IMR-90 (cell line): ENCODE measurements at regions not wholly inside any gene's neighbourhood (a gene's known extent, or its start where the extent isn't known, plus 50 kb on each side); places are given as distances from the start of the nearest gene placed in this dataset.

Experiments used
- ATAC-seq: fragments of 200-7000 bp; cut with Tn5 transposase; 2 replicates; pipeline ENCODE4 v1.9.1; 2020; ENCODE audit warnings: low read depth, mild to moderate bottlenecking, moderate library complexity
- BruUV-seq: library from RNA; stranded (reverse); fragments of 400-500 nt; replicated peaks from 2 replicates; lab custom pipeline; 2021; lab: Mats Ljungman, UMichigan
- CTCF ChIA-PET: fragments of 300-600 bp; formaldehyde crosslinking; extraction: SDS; loops from one replicate; lab custom pipeline; 2021; ENCODE audit warnings: antibody characterized with exemption; lab: Yijun Ruan, JAX
- POLR2A ChIA-PET: fragments of 300-600 bp; sonication (Branson Sonifier 250); formaldehyde crosslinking; loops from one replicate; lab custom pipeline; 2022; ENCODE audit warnings: antibody characterized with exemption; ENCODE audit not compliant: unreplicated experiment; lab: Charles Lee
- DNase-seq: peaks from one replicate; pipeline ENCODE4 v3.0.0; 2013
- H2AFZ ChIP-seq: replicated peaks from 2 replicates; pipeline ENCODE3; 2013; ENCODE audit warnings: low read length, mild to moderate bottlenecking; ENCODE audit not compliant: poor library complexity
- H2AK5ac ChIP-seq: 2 replicates; pipeline ENCODE4 v1.6.1; 2013; ENCODE audit warnings: low read depth, low read length, inconsistent platforms
- H2AK9ac ChIP-seq: replicated peaks from 2 replicates; pipeline ENCODE3; 2013; ENCODE audit warnings: mild to moderate bottlenecking, low read depth, low read length, moderate library complexity; ENCODE audit not compliant: poor library complexity
- H2BK120ac ChIP-seq: 2 replicates; pipeline ENCODE4 v1.6.1; 2013; ENCODE audit warnings: low read depth, low read length, inconsistent platforms
- H2BK15ac ChIP-seq: 3 replicates; pipeline ENCODE4 v1.6.1; 2013; ENCODE audit warnings: low read depth, low read length, inconsistent platforms
- H2BK20ac ChIP-seq: 2 replicates; pipeline ENCODE4 v1.6.1; 2013; ENCODE audit warnings: low read depth, mild to moderate bottlenecking, inconsistent platforms, low read length, moderate library complexity
- H2BK5ac ChIP-seq: 2 replicates; pipeline ENCODE4 v1.6.1; 2013; ENCODE audit warnings: mild to moderate bottlenecking, low read depth, low read length, inconsistent platforms; ENCODE audit not compliant: poor library complexity, severe bottlenecking
- H3K14ac ChIP-seq: replicated peaks from 2 replicates; pipeline ENCODE4 v1.6.1; 2013; ENCODE audit warnings: low read depth, low read length, inconsistent platforms
- H3K18ac ChIP-seq: 2 replicates; pipeline ENCODE4 v1.6.1; 2013; ENCODE audit warnings: low read depth, low read length, control low read depth
- H3K23ac ChIP-seq: 2 replicates; pipeline ENCODE4 v1.6.1; 2013; ENCODE audit warnings: low read depth, low read length, inconsistent platforms
- H3K27ac ChIP-seq: 2 replicates; pipeline ENCODE4 v1.5.1; 2013; ENCODE audit warnings: mild to moderate bottlenecking, control low read depth, low read length; ENCODE audit not compliant: insufficient read depth
- H3K27me3 ChIP-seq: 2 replicates; pipeline ENCODE4 v1.6.1; 2013; ENCODE audit warnings: low read length; ENCODE audit not compliant: control insufficient read depth, insufficient read depth
- H3K36me3 ChIP-seq: 2 replicates; pipeline ENCODE4 v1.6.1; 2013; ENCODE audit warnings: low read length, mixed read lengths; ENCODE audit not compliant: control insufficient read depth, insufficient read depth
- H3K4ac ChIP-seq: 2 replicates; pipeline ENCODE4 v1.6.1; 2013; ENCODE audit warnings: low read depth, low read length, inconsistent platforms
- H3K4me1 ChIP-seq: 2 replicates; pipeline ENCODE4 v1.6.1; 2013; ENCODE audit warnings: low read length, mixed read lengths; ENCODE audit not compliant: control insufficient read depth, insufficient read depth
- H3K4me2 ChIP-seq: 2 replicates; pipeline ENCODE4 v1.6.1; 2013; ENCODE audit warnings: low read depth, mild to moderate bottlenecking, control low read depth, low read length, moderate library complexity
- H3K4me3 ChIP-seq: 2 replicates; pipeline ENCODE4 v1.5.1; 2013; ENCODE audit warnings: low read depth, mild to moderate bottlenecking, control low read depth, low read length, moderate library complexity; ENCODE audit not compliant: insufficient read depth
- H3K56ac ChIP-seq: 2 replicates; pipeline ENCODE4 v1.6.1; 2013; ENCODE audit warnings: low read length, inconsistent platforms; ENCODE audit not compliant: insufficient read depth; ENCODE audit errors: extremely low read depth
- H3K79me1 ChIP-seq, 2 experiments: 2 replicates each; pipeline ENCODE4 v1.6.1; 2013; ENCODE audit warnings: low read length in 2 of 2, inconsistent platforms in 1 of 2, low read depth in 1 of 2
- H3K9ac ChIP-seq: 2 replicates; pipeline ENCODE4 v1.6.1; 2013; ENCODE audit warnings: low read depth, low read length, control low read depth
- H3K9me1 ChIP-seq: 2 replicates; pipeline ENCODE4 v1.6.1; 2013; ENCODE audit warnings: low read length, inconsistent platforms; ENCODE audit not compliant: insufficient read depth
- H3K9me3 ChIP-seq: 2 replicates; pipeline ENCODE4 v1.6.1; 2013; ENCODE audit warnings: low read length; ENCODE audit not compliant: control insufficient read depth, insufficient read depth
- H4K20me1 ChIP-seq: 2 replicates; pipeline ENCODE4 v1.6.1; 2013; ENCODE audit warnings: low read length, inconsistent platforms; ENCODE audit not compliant: insufficient read depth
- H4K5ac ChIP-seq: 2 replicates; pipeline ENCODE4 v1.6.1; 2013; ENCODE audit warnings: mild to moderate bottlenecking, low read depth, low read length, control low read depth
- H4K8ac ChIP-seq, 2 experiments: 2 replicates each; pipeline ENCODE4 v1.6.1; 2013; ENCODE audit warnings: low read depth in 2 of 2, low read length in 2 of 2, control low read depth in 1 of 2, inconsistent platforms in 1 of 2
- H4K91ac ChIP-seq: 2 replicates; pipeline ENCODE4 v1.6.1; 2013; ENCODE audit warnings: low read depth, low read length, inconsistent platforms; ENCODE audit not compliant: insufficient read depth
- BHLHE40 ChIP-seq: fragments of 150-350 bp; IDR thresholded peaks from 2 replicates; pipeline ENCODE4 v1.6.1; 2016; ENCODE audit warnings: mild to moderate bottlenecking, low read depth, low read length
- CEBPB ChIP-seq: IDR thresholded peaks from 2 replicates; pipeline ENCODE4 v1.6.1; 2012; ENCODE audit warnings: low read depth, low read length, improper control_type of control experiment
- CHD1 ChIP-seq: IDR thresholded peaks from 2 replicates; pipeline ENCODE4 v1.6.1; 2012; ENCODE audit warnings: low read depth, low read length, improper control_type of control experiment
- CTCF ChIP-seq: conservative IDR thresholded peaks from 2 replicates; pipeline ENCODE4 v1.5.1; 2012; ENCODE audit warnings: mild to moderate bottlenecking, low read depth, low read length, improper control_type of control experiment
- FOS ChIP-seq: fragments of 150-350 bp; IDR thresholded peaks from 2 replicates; pipeline ENCODE4 v1.6.1; 2016; ENCODE audit warnings: low read depth, low read length
- MAFK ChIP-seq: IDR thresholded peaks from 2 replicates; pipeline ENCODE4 v1.6.1; 2012; ENCODE audit warnings: low read depth, low read length, improper control_type of control experiment
- MAZ ChIP-seq: IDR thresholded peaks from 2 replicates; pipeline ENCODE4 v1.6.1; 2012; ENCODE audit warnings: low read depth, mild to moderate bottlenecking, low read length, improper control_type of control experiment, moderate library complexity, borderline replicate concordance
- MXI1 ChIP-seq: IDR thresholded peaks from 2 replicates; pipeline ENCODE4 v1.6.1; 2012; ENCODE audit warnings: low read depth, mild to moderate bottlenecking, low read length, moderate library complexity, borderline replicate concordance
- NFE2L2 ChIP-seq: fragments of 150-350 bp; IDR thresholded peaks from 2 replicates; pipeline ENCODE4 v1.6.1; 2016; ENCODE audit warnings: low read depth, mild to moderate bottlenecking, low read length
- POLR2A ChIP-seq: IDR thresholded peaks from 2 replicates; pipeline ENCODE4 v1.6.1; 2012; ENCODE audit warnings: mild to moderate bottlenecking, low read depth, low read length
- RAD21 ChIP-seq: IDR thresholded peaks from 2 replicates; pipeline ENCODE4 v1.6.1; 2012; ENCODE audit warnings: low read length, improper control_type of control experiment
- RCOR1 ChIP-seq: IDR thresholded peaks from 2 replicates; pipeline ENCODE4 v1.6.1; 2012; ENCODE audit warnings: mild to moderate bottlenecking, low read length, improper control_type of control experiment; ENCODE audit not compliant: insufficient replicate concordance
- RFX5 ChIP-seq: IDR thresholded peaks from 2 replicates; pipeline ENCODE4 v1.8.0; 2012; ENCODE audit warnings: low read depth, mild to moderate bottlenecking, low read length, moderate library complexity
- SMC3 ChIP-seq: fragments of 150-350 bp; IDR thresholded peaks from 2 replicates; pipeline ENCODE4 v1.6.1; 2016; ENCODE audit warnings: low read depth, mild to moderate bottlenecking, antibody characterized with exemption, low read length, moderate library complexity
- USF2 ChIP-seq: fragments of 150-350 bp; IDR thresholded peaks from 2 replicates; pipeline ENCODE4 v1.6.1; 2017; ENCODE audit warnings: mild to moderate bottlenecking, antibody characterized with exemption, low read length, low read depth
- WGBS, 2 experiments: methylation state at CpG; one replicate each; pipeline versions ENCODE4 v1.1.5 to v1.1.7; 2013; ENCODE audit warnings: missing lambda C conversion rate in 2 of 2; ENCODE audit not compliant: insufficient read length in 1 of 2; ENCODE audit errors: extremely low coverage in 2 of 2; 5-methylcytosine and 5-hydroxymethylcytosine counted together
- dilution Hi-C: fragments of 300-500 bp; cut with HindIII; formaldehyde crosslinking; loops from one replicate; pipeline ENCODE4 v1.14.3; 2018; ENCODE audit warnings: low sequenced_read_pairs; ENCODE audit not compliant: unreplicated experiment
- in situ Hi-C: fragments of 300-500 bp; cut with MboI; formaldehyde crosslinking; loops from 3 replicates; pipeline ENCODE4 v1.14.3; 2019; ENCODE audit warnings: low sequenced_read_pairs, inconsistent platforms, mixed read lengths
- intact Hi-C: fragments of 100-400 bp; cut with micrococcal nuclease; formaldehyde crosslinking; loops from 2 replicates; pipeline ENCODE4 v1.10.0; 2022
- TF ChIP-seq, protein P1 (sequence below): fragments of 150-350 bp; IDR thresholded peaks from 2 replicates; pipeline ENCODE4 v1.6.1; 2016; ENCODE audit warnings: low read depth, mild to moderate bottlenecking, low read length, moderate library complexity, borderline replicate concordance

DNA sequence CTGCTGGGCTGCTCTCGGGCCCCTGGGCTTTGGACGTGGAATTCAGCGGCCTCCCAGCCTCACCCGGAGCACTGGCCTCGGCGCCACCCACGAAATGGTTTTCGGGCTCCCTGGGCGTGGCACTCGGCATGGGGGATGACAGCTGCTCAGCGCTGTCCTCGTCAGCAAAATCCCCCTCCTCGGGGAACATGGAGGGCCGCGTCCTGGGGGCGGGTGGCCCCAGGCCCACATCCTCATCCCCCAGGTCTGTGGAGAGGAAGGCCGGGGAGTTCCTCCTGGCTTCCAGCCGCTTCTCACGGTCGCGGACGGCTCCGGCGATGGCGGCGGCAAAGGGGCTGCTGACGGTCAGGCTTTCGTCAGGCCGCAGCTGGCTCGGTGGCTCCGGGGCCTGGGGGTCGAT lies 88.4 kb downstream of the CTTN start:
- Histone ChIP-seq H4K8ac (no peak overlapping the region), H4K20me1 (0 out of 2 replicates have a peak, but pooled peaks cover 3% of the 10 kb centered on the region), H3K27ac (no peak overlapping the region), H3K9me3 (peaks cover 10% of the 10 kb centered on the region), H3K36me3 (peaks cover 2% of the 10 kb centered on the region; the same call in 1 of the 2 replicates), H3K79me1 (no peaks in the 10 kb centered on the region), H4K91ac (no peak overlapping the region), H2BK120ac (no peak overlapping the region), H3K9ac (no peak overlapping the region), H3K23ac (no peak overlapping the region), H2BK20ac (no peak overlapping the region), H3K9me1 (peaks cover 3% of the 10 kb centered on the region; the same call in 1 of the 2 replicates), H2BK5ac (no peak overlapping the region), H3K18ac (no peak overlapping the region), H3K56ac (no peak overlapping the region), H3K4me1 (peaks cover 7% of the 10 kb centered on the region), H3K14ac (no peak overlapping the region), H3K27me3 (no peaks in the 10 kb centered on the region), H2AK5ac (no peak overlapping the region), H2BK15ac (no peak overlapping the region), H2AK9ac (no peak overlapping the region), H3K4me3 (no peak overlapping the region), H3K4me2 (no peak overlapping the region), H4K5ac (no peak overlapping the region), H2AFZ (no peak overlapping the region), H3K4ac (no peak overlapping the region)
- in situ Hi-C loops: no loop called here
- WGBS, 2 experiments: 90% methylated on average over 22 of the region's 32 CpGs; no CpG with 5 or more reads in 1 of the 2 experiments
- dilution Hi-C loops: no loop called here
- no TSS peak for BruUV-seq
- intact Hi-C loops: no loop called here
- ATAC-seq (no peak), DNase-seq (no peak)
- CTCF ChIA-PET: no interaction called here
- POLR2A ChIA-PET: no interaction called here
- no peak for TF ChIP-seq BHLHE40
- TF ChIP-seq CTCF: no peak
- no peak for TF ChIP-seq FOS
- no peak for TF ChIP-seq CHD1
- TF ChIP-seq CEBPB: no peak
- TF ChIP-seq SMC3: no peak
- TF ChIP-seq MXI1: no peak
- no peak for TF ChIP-seq USF2
- TF ChIP-seq, protein P1, sequence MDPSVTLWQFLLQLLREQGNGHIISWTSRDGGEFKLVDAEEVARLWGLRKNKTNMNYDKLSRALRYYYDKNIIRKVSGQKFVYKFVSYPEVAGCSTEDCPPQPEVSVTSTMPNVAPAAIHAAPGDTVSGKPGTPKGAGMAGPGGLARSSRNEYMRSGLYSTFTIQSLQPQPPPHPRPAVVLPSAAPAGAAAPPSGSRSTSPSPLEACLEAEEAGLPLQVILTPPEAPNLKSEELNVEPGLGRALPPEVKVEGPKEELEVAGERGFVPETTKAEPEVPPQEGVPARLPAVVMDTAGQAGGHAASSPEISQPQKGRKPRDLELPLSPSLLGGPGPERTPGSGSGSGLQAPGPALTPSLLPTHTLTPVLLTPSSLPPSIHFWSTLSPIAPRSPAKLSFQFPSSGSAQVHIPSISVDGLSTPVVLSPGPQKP: no peak
- no peak for TF ChIP-seq RCOR1
- TF ChIP-seq RAD21: no peak
- no peak for TF ChIP-seq MAZ
- no peak for TF ChIP-seq POLR2A
- TF ChIP-seq MAFK: no peak
- no peak for TF ChIP-seq RFX5
- TF ChIP-seq NFE2L2: no peak
